PC-9 (cell line): ENCODE measurements at regions not wholly inside any gene's neighbourhood (a gene's known extent, or its start where the extent isn't known, plus 50 kb on each side); places are given as distances from the start of the nearest gene placed in this dataset.

ENCODE experiments used
- BruUV-seq: library from RNA; stranded (reverse); fragments of 400-500 nt; replicated peaks from 2 replicates; lab custom pipeline; 2021; lab: Mats Ljungman, UMichigan
- CTCF ChIA-PET: fragments of 300-600 bp; sonication (Branson Sonifier 250); formaldehyde crosslinking; loops from one replicate; lab custom pipeline; 2022; ENCODE audit warnings: antibody characterized with exemption; lab: Charles Lee
- POLR2A ChIA-PET: fragments of 300-600 bp; sonication (Branson Sonifier 250); formaldehyde crosslinking; loops from one replicate; lab custom pipeline; 2022; ENCODE audit warnings: antibody characterized with exemption; ENCODE audit not compliant: unreplicated experiment; lab: Charles Lee
- DNase-seq, 2 experiments: peaks; one replicate each; pipeline versions ENCODE4 v3.0.0 to v3.0.0-alpha.2; 2015 to 2022; ENCODE audit warnings: mixed read lengths in 1 of 2
- H2AFZ ChIP-seq: fragments of 200-600 bp; sonication (generic); 2 replicates; pipeline ENCODE4 v1.8.1; 2017; ENCODE audit warnings: antibody characterized with exemption
- H3F3A ChIP-seq: fragments of 200-600 bp; sonication (generic); 2 replicates; pipeline ENCODE4 v1.8.1; 2017; ENCODE audit warnings: antibody characterized with exemption, mild to moderate bottlenecking, low read depth; ENCODE audit not compliant: insufficient read depth
- H3K27ac ChIP-seq: fragments of 200-600 bp; sonication (generic); 2 replicates; pipeline ENCODE4 v1.6.1; 2016; ENCODE audit warnings: mixed run types
- H3K27me3 ChIP-seq: fragments of 200-600 bp; sonication (generic); 2 replicates; pipeline ENCODE4 v1.6.1; 2016; ENCODE audit warnings: low read depth, mixed run types; ENCODE audit not compliant: insufficient read depth
- H3K36me3 ChIP-seq: fragments of 200-600 bp; sonication (generic); 2 replicates; pipeline ENCODE4 v1.6.1; 2016; ENCODE audit warnings: low read depth, mixed run types
- H3K4me1 ChIP-seq: fragments of 200-600 bp; sonication (generic); replicated peaks from 2 replicates; pipeline ENCODE4 v1.6.1; 2016; ENCODE audit warnings: mixed run types; ENCODE audit not compliant: insufficient read depth
- H3K4me2 ChIP-seq: fragments of 200-600 bp; sonication (generic); 2 replicates; pipeline ENCODE4 v1.6.1; 2017; ENCODE audit warnings: mixed run types
- H3K4me3 ChIP-seq: fragments of 200-600 bp; sonication (generic); 2 replicates; pipeline ENCODE4 v1.6.1; 2016; ENCODE audit warnings: mixed run types
- H3K79me2 ChIP-seq: fragments of 200-600 bp; sonication (generic); 2 replicates; pipeline ENCODE4 v1.6.1; 2017; ENCODE audit warnings: low read depth, mixed run types
- H3K9me2 ChIP-seq: fragments of 200-600 bp; sonication (generic); 2 replicates; pipeline ENCODE4 v1.8.1; 2017; ENCODE audit warnings: mild to moderate bottlenecking; ENCODE audit not compliant: insufficient read depth
- H3K9me3 ChIP-seq: fragments of 200-600 bp; sonication (generic); 2 replicates; pipeline ENCODE4 v1.8.1; 2016; ENCODE audit warnings: low read depth; ENCODE audit not compliant: insufficient read depth
- H4K20me1 ChIP-seq: fragments of 200-600 bp; sonication (generic); 2 replicates; pipeline ENCODE4 v1.8.1; 2017; ENCODE audit not compliant: insufficient read depth
- EZH2 ChIP-seq: fragments of 200-600 bp; sonication (generic); IDR thresholded peaks from 2 replicates; pipeline ENCODE4 v1.8.0; 2017; ENCODE audit warnings: antibody characterized with exemption, low read depth
- intact Hi-C: fragments of 100-400 bp; cut with micrococcal nuclease; formaldehyde crosslinking; loops from one replicate; pipeline ENCODE4 v1.10.0; 2022; ENCODE audit not compliant: unreplicated experiment
- TF ChIP-seq, protein P1 (sequence below): fragments of 200-600 bp; sonication (generic); conservative IDR thresholded peaks from 2 replicates; pipeline ENCODE4 v1.6.1; 2017; ENCODE audit warnings: mixed run types, antibody characterized with exemption, mild to moderate bottlenecking, moderate library complexity

GRCh38 chr3:81364411-81364810, 397.0 kb downstream of the GBE1 start:
- Histone ChIP-seq H3K9me3 (no peaks in the 10 kb centered on the region), H3K4me2 (no peak overlapping the region), H3K79me2 (no peaks in the 10 kb centered on the region), H3K4me3 (no peak overlapping the region), H3K9me2 (peaks cover 9% of the 10 kb centered on the region; the same call in 1 of the 2 replicates), H4K20me1 (no peaks in the 10 kb centered on the region), H3K4me1 (no peaks in the 10 kb centered on the region), H3K27me3 (no peaks in the 10 kb centered on the region), H3K27ac (no peak overlapping the region), H2AFZ (no peak overlapping the region), H3K36me3 (no peaks in the 10 kb centered on the region), H3F3A (no peaks in the 10 kb centered on the region)
- DNase-seq, result no peak
- POLR2A ChIA-PET, result no interaction called here
- intact Hi-C loops, result no loop called here
- CTCF ChIA-PET, result no interaction called here
- BruUV-seq, result no TSS peak
- no peak for TF ChIP-seq EZH2
- TF ChIP-seq, protein P1, sequence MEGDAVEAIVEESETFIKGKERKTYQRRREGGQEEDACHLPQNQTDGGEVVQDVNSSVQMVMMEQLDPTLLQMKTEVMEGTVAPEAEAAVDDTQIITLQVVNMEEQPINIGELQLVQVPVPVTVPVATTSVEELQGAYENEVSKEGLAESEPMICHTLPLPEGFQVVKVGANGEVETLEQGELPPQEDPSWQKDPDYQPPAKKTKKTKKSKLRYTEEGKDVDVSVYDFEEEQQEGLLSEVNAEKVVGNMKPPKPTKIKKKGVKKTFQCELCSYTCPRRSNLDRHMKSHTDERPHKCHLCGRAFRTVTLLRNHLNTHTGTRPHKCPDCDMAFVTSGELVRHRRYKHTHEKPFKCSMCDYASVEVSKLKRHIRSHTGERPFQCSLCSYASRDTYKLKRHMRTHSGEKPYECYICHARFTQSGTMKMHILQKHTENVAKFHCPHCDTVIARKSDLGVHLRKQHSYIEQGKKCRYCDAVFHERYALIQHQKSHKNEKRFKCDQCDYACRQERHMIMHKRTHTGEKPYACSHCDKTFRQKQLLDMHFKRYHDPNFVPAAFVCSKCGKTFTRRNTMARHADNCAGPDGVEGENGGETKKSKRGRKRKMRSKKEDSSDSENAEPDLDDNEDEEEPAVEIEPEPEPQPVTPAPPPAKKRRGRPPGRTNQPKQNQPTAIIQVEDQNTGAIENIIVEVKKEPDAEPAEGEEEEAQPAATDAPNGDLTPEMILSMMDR, result no peak

- TF ChIP-seq EZH2, result no peak
- TF ChIP-seq, protein P1, result no peak
- no peak overlapping the region for H3K4me3 ChIP-seq
- H3K4me2 ChIP-seq, result no peak overlapping the region
- no peak overlapping the region for H2AFZ ChIP-seq
- H3K79me2 ChIP-seq, result no peaks in the 10 kb centered on the region
- H3K27me3 ChIP-seq, result no peaks in the 10 kb centered on the region
- H3K4me1 ChIP-seq, result no peaks in the 10 kb centered on the region
- no peaks in the 10 kb centered on the region for H4K20me1 ChIP-seq
- H3K9me3 ChIP-seq, result no peaks in the 10 kb centered on the region
- ChIA-PET CTCF (no interaction called here), POLR2A (no interaction called here)
- H3F3A ChIP-seq, result no peaks in the 10 kb centered on the region
- no peaks in the 10 kb centered on the region for H3K36me3 ChIP-seq
- no peak overlapping the region for H3K27ac ChIP-seq
- H3K9me2 ChIP-seq, result peaks cover 3% of the 10 kb centered on the region; the same call in 1 of the 2 replicates
- intact Hi-C loops, result no loop called here
- no peak for DNase-seq
- BruUV-seq, result no TSS peak
Measured at GRCh38 chr3:81363816-81364215, 397.6 kb downstream of the GBE1 start.

GRCh38 chr3:81354119-81354518, 407.3 kb downstream of the GBE1 start:
- TF ChIP-seq, protein P1, result no peak
- no peak for TF ChIP-seq EZH2
- Histone ChIP-seq H3K4me1 (no peaks in the 10 kb centered on the region), H4K20me1 (no peaks in the 10 kb centered on the region), H3K9me2 (no peaks in the 10 kb centered on the region), H3K27ac (no peak overlapping the region), H3K4me2 (no peak overlapping the region), H3K27me3 (no peaks in the 10 kb centered on the region), H3K79me2 (no peaks in the 10 kb centered on the region), H3K9me3 (no peaks in the 10 kb centered on the region), H3F3A (no peaks in the 10 kb centered on the region), H3K36me3 (no peaks in the 10 kb centered on the region), H2AFZ (no peak overlapping the region), H3K4me3 (no peak overlapping the region)
- no TSS peak for BruUV-seq
- POLR2A ChIA-PET, result no interaction called here
- CTCF ChIA-PET, result no interaction called here
- intact Hi-C loops, result no loop called here
- DNase-seq, result no peak
